CD14-positive monocyte (primary cell): ENCODE measurements at regions not wholly inside any gene's neighbourhood (a gene's known extent, or its start where the extent isn't known, plus 50 kb on each side); places are given as distances from the start of the nearest gene placed in this dataset.

ENCODE experiments used
- DNase-seq, 3 donors: peaks; one replicate each; pipeline ENCODE4 v3.0.0-alpha.2; 2011 to 2022
- H2AFZ ChIP-seq: 2 replicates; pipeline ENCODE4 v1.6.0; 2012; ENCODE audit warnings: mild to moderate bottlenecking, low read depth, low read length, inconsistent platforms; ENCODE audit not compliant: insufficient read depth, poor library complexity, severe bottlenecking
- H3K27ac ChIP-seq, 2 donors: 1 replicate in 1 of 2; 2 replicates in 1 of 2; pipeline ENCODE4 v1.5.1; 2012 to 2013; ENCODE audit warnings: low read length in 2 of 2, control low read depth in 1 of 2, inconsistent platforms in 1 of 2, low read depth in 1 of 2, mild to moderate bottlenecking in 1 of 2
- H3K27me3 ChIP-seq, 2 donors: one replicate each; pipeline versions ENCODE4 v1.6.0 to v1.6.1; 2011 to 2013; ENCODE audit warnings: low read length in 2 of 2; ENCODE audit not compliant: control insufficient read depth in 2 of 2, insufficient read depth in 2 of 2
- H3K36me3 ChIP-seq, 2 donors: replicated peaks in 1 of 2; 1 replicate in 1 of 2; 2 replicates in 1 of 2; pipeline versions ENCODE4 v1.5.1 to v1.6.1; 2012 to 2013; ENCODE audit warnings: low read length in 2 of 2, control low read depth in 1 of 2, inconsistent platforms in 1 of 2, mild to moderate bottlenecking in 1 of 2; ENCODE audit not compliant: insufficient read depth in 2 of 2, control insufficient read depth in 1 of 2
- H3K4me1 ChIP-seq, 2 donors: 1 replicate in 1 of 2; 2 replicates in 1 of 2; pipeline versions ENCODE4 v1.5.1 to v1.6.1; 2012 to 2013; ENCODE audit warnings: low read length in 2 of 2, control low read depth in 1 of 2, inconsistent platforms in 1 of 2, mild to moderate bottlenecking in 1 of 2, moderate library complexity in 1 of 2; ENCODE audit not compliant: insufficient read depth in 2 of 2, control insufficient read depth in 1 of 2
- H3K4me2 ChIP-seq: replicated peaks from 2 replicates; pipeline ENCODE3; 2012; ENCODE audit warnings: low read length, moderate library complexity, mild to moderate bottlenecking; ENCODE audit not compliant: poor library complexity, severe bottlenecking; ENCODE audit errors: extremely low read depth
- H3K4me3 ChIP-seq, 3 experiments: fragments of 200-600 bp in 1 of 3; sonication (generic) in 1 of 3; replicated peaks in 1 of 3; 1 replicate in 2 of 3; 2 replicates in 1 of 3; pipeline ENCODE4 v1.5.1; 2011 to 2013; ENCODE audit warnings: low read length in 3 of 3, mild to moderate bottlenecking in 3 of 3, control low read depth in 2 of 3, low read depth in 2 of 3, inconsistent platforms in 1 of 3, moderate library complexity in 1 of 3
- H3K79me2 ChIP-seq: 2 replicates; pipeline ENCODE4 v1.6.0; 2012; ENCODE audit warnings: mild to moderate bottlenecking, control low read depth, inconsistent platforms, low read length, moderate library complexity; ENCODE audit not compliant: insufficient read depth
- H3K9ac ChIP-seq: 2 replicates; pipeline ENCODE4 v1.6.0; 2017; ENCODE audit warnings: low read length, mild to moderate bottlenecking; ENCODE audit not compliant: insufficient read depth, poor library complexity, severe bottlenecking
- H3K9me3 ChIP-seq, 2 donors: replicated peaks in 1 of 2; 1 replicate in 1 of 2; 2 replicates in 1 of 2; pipeline versions ENCODE4 v1.5.1 to v1.6.1; 2012 to 2013; ENCODE audit warnings: low read length in 2 of 2, control low read depth in 1 of 2; ENCODE audit not compliant: control insufficient read depth in 1 of 2, insufficient read depth in 1 of 2
- H4K20me1 ChIP-seq: 2 replicates; pipeline ENCODE4 v1.6.0; 2012; ENCODE audit warnings: mild to moderate bottlenecking, low read length, control low read depth, moderate library complexity; ENCODE audit not compliant: insufficient read depth
- H3K27ac Mint-ChIP-seq, 7 donors: one replicate each; pipeline ENCODE4 v1.8.0; 2020; ENCODE audit warnings: mild to moderate bottlenecking in 7 of 7, mixed read lengths in 7 of 7, moderate library complexity in 6 of 7, inconsistent platforms in 2 of 7
- H3K27me3 Mint-ChIP-seq, 3 donors: one replicate each; pipeline ENCODE4 v1.8.0; 2021 to 2022; ENCODE audit warnings: low read depth in 3 of 3, mild to moderate bottlenecking in 3 of 3, mixed read lengths in 3 of 3, moderate library complexity in 3 of 3, inconsistent platforms in 1 of 3
- H3K36me3 Mint-ChIP-seq, 2 donors: one replicate each; pipeline ENCODE4 v1.8.0; 2020; ENCODE audit warnings: mixed read lengths in 2 of 2, inconsistent platforms in 1 of 2, mild to moderate bottlenecking in 1 of 2
- H3K4me1 Mint-ChIP-seq: one replicate; pipeline ENCODE4 v1.8.0; 2020; ENCODE audit warnings: mild to moderate bottlenecking, mixed read lengths
- H3K4me3 Mint-ChIP-seq, 2 donors: one replicate each; pipeline ENCODE4 v1.8.0; 2020; ENCODE audit warnings: mild to moderate bottlenecking in 2 of 2, mixed read lengths in 2 of 2, moderate library complexity in 1 of 2
- H3K9me3 Mint-ChIP-seq, 7 donors: one replicate each; pipeline ENCODE4 v1.8.0; 2020 to 2022; ENCODE audit warnings: mixed read lengths in 7 of 7, mild to moderate bottlenecking in 6 of 7, moderate library complexity in 6 of 7, inconsistent platforms in 2 of 7
- WGBS: methylation state at CpG from one replicate; pipeline ENCODE4 v1.1.5; 2013; ENCODE audit warnings: missing lambda C conversion rate; ENCODE audit not compliant: insufficient coverage; 5-methylcytosine and 5-hydroxymethylcytosine counted together
- intact Hi-C, 2 donors: fragments of 100-400 bp; cut with micrococcal nuclease; formaldehyde crosslinking; loops; one replicate each; pipeline versions ENCODE4 v1.15.0 to v1.15.1; 2023
- TF ChIP-seq, protein P1 (sequence below): fragments of 200-600 bp; IDR thresholded peaks from one replicate; pipeline ENCODE4 v1.8.0; 2022; ENCODE audit warnings: antibody characterized with exemption, mild to moderate bottlenecking

DNA sequence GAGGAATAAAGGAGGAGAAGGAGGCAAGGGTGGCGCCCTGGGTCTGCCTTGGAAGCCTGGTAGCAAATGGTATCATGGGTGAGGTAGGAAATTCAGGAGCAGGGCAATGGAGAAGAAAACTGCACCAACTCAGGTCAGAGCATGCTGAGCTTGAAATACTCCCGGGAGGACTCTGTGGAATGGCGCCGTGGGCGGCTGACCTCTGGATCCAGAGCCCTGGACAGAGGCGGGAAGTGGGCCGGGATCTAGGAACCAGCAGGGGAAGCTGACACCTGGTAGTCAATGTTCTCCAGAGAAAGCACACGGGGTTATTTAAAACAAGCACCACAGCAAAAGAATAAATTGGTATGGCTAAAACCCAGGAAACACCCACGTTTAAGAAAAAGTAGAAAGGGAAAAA lies 161.3 kb downstream of the INO80D start:
- no peak overlapping the region for H3K4me2 ChIP-seq
- WGBS: 90% methylated on average over 6 of the region's 9 CpGs
- no peak overlapping the region for H3K4me3 ChIP-seq
- DNase-seq: no peak
- TF ChIP-seq, protein P1, sequence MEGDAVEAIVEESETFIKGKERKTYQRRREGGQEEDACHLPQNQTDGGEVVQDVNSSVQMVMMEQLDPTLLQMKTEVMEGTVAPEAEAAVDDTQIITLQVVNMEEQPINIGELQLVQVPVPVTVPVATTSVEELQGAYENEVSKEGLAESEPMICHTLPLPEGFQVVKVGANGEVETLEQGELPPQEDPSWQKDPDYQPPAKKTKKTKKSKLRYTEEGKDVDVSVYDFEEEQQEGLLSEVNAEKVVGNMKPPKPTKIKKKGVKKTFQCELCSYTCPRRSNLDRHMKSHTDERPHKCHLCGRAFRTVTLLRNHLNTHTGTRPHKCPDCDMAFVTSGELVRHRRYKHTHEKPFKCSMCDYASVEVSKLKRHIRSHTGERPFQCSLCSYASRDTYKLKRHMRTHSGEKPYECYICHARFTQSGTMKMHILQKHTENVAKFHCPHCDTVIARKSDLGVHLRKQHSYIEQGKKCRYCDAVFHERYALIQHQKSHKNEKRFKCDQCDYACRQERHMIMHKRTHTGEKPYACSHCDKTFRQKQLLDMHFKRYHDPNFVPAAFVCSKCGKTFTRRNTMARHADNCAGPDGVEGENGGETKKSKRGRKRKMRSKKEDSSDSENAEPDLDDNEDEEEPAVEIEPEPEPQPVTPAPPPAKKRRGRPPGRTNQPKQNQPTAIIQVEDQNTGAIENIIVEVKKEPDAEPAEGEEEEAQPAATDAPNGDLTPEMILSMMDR: no peak
- Mint-ChIP-seq H3K36me3 (no peaks in the 10 kb centered on the region), H3K9me3 (peaks cover 0 to 3% (median 0%) of the 10 kb centered on the region in 7 donors), H3K4me3 (peak overlapping the region in 1 of 2 donors; percentile 10), H3K4me1 (peaks cover 13% of the 10 kb centered on the region), H3K27ac (no peak overlapping the region), H3K27me3 (peaks cover 13 to 33% (median 29%) of the 10 kb centered on the region in 3 donors)
- H3K9me3 ChIP-seq: no peaks in the 10 kb centered on the region
- H3K79me2 ChIP-seq: no peaks in the 10 kb centered on the region
- peaks cover 11 to 12% of the 10 kb centered on the region in 2 donors for H3K4me1 ChIP-seq
- no peak overlapping the region for H3K9ac ChIP-seq
- H4K20me1 ChIP-seq: no peaks in the 10 kb centered on the region
- H3K36me3 ChIP-seq: no peaks in the 10 kb centered on the region
- intact Hi-C loops: loop anchor here (5.0 kb wide), 2 partner anchors 147 to 162 kb away; no protein-coding TSS in a partner anchor
- H3K27ac ChIP-seq: no peak overlapping the region
- H2AFZ ChIP-seq: no peak overlapping the region
- H3K27me3 ChIP-seq: peaks cover 8 to 18% of the 10 kb centered on the region in 2 donors

DNA sequence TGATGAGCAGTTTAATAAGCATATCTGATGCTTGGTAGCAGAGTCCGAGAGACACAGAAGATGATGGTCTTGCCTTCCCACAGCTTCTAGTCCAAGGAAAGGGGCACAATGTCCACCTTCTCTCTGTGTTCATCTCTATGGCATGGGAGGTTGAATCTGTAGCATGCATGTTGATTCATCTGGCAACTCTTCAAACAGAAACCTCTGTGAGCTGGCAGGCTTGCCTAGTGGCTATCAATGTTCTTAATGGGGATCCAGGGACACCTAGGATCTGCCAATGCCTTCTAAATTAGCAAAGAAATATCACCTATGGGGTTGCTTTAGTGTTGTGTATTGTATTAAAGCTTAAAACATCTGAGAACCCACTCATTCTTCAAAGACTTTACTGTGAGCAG lies 170.8 kb downstream of the INO80D start:
- H4K20me1 ChIP-seq: no peaks in the 10 kb centered on the region
- Mint-ChIP-seq H3K4me1 (no peaks in the 10 kb centered on the region), H3K9me3 (peaks cover 0 to 10% (median 6%) of the 10 kb centered on the region in 7 donors), H3K27me3 (peaks cover 0 to 12% (median 7%) of the 10 kb centered on the region in 3 donors), H3K36me3 (no peaks in the 10 kb centered on the region), H3K4me3 (no peak overlapping the region), H3K27ac (no peak overlapping the region)
- intact Hi-C loops: no loop called here
- no peaks in the 10 kb centered on the region for H3K79me2 ChIP-seq
- peaks cover 0 to 4% of the 10 kb centered on the region in 2 donors for H3K9me3 ChIP-seq
- H3K9ac ChIP-seq: no peak overlapping the region
- no peak for DNase-seq
- H3K27ac ChIP-seq: no peak overlapping the region
- H3K4me3 ChIP-seq: no peak overlapping the region
- no peaks in the 10 kb centered on the region for H3K36me3 ChIP-seq
- no peaks in the 10 kb centered on the region for H3K4me1 ChIP-seq
- no CpG with 5 or more reads among the region's 1 CpG for WGBS
- H3K27me3 ChIP-seq: peaks cover 0 to 4% of the 10 kb centered on the region in 2 donors
- H3K4me2 ChIP-seq: no peak overlapping the region
- TF ChIP-seq, protein P1: no peak
- no peak overlapping the region for H2AFZ ChIP-seq
